Erythroblast (primary cell): ENCODE measurements at regions not wholly inside any gene's neighbourhood (a gene's known extent, or its start where the extent isn't known, plus 50 kb on each side); places are given as distances from the start of the nearest gene placed in this dataset.

Experiments used
- GATA1 ChIP-seq: IDR thresholded peaks from 2 replicates; pipeline ENCODE4 v1.6.1; 2011; ENCODE audit warnings: low read depth, mild to moderate bottlenecking, control low read depth, low read length, moderate library complexity
- POLR2A ChIP-seq: IDR thresholded peaks from 2 replicates; pipeline ENCODE4 v1.6.1; 2011; ENCODE audit warnings: mild to moderate bottlenecking, low read length

DNA sequence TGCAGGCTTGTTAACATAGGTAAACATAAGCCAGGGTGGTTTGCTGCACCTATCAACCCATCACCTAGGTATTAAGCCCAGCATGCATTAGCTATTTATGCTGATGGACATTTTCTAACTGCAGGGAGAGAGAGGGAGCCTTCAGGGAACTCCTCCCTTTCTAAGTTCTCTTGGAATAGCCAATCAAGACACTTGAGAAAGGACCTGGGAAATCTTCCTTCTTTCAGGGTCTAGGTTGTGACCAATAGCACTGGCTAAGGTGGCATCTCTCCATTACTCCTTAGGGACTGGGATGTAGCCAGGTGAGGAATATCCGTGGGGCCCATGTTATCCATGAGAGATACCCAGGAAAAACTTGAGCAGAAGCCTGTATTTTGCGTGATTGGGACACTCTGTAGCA, 849.6 kb upstream of the MAP3K7 start:
- no peak for TF ChIP-seq POLR2A
- no peak for TF ChIP-seq GATA1
